ENCODE measurements at regions not wholly inside any gene's neighbourhood (a gene's known extent, or its start where the extent isn't known, plus 50 kb on each side); places are given as distances from the start of the nearest gene placed in this dataset.

- TF ChIP-seq EZH2 (IDR thresholded peaks at IDR 0.05; ENCODE audit: borderline replicate concordance) (no peak), CTCF (IDR thresholded peaks at IDR 0.05; ENCODE audit: poor library complexity) (no peak)
These were observed 66.6 kb upstream of the CTNNBL1 start for GRCh38 chr20:37627060-37627766.
